Activated naive CD4-positive, alpha-beta T cell treated with anti-CD3 and anti-CD28 coated beads, Interleukin-2, amount 10 ng/mL, durations not matched to agents 7 days and 5 days (primary cell): ENCODE measurements at regions not wholly inside any gene's neighbourhood (a gene's known extent, or its start where the extent isn't known, plus 50 kb on each side); places are given as distances from the start of the nearest gene placed in this dataset.

Experiments used
- CTCF ChIA-PET: fragments of 350-600 bp; sonication (Branson Sonifier 250); formaldehyde crosslinking; loops from one replicate; lab custom pipeline; 2021; ENCODE audit warnings: antibody characterized with exemption; lab: Charles Lee
- DNase-seq: peaks from one replicate; pipeline ENCODE4 v3.0.0-alpha.2; 2020
- H3K27ac Mint-ChIP-seq: one replicate; pipeline ENCODE4 v1.8.0; 2021; ENCODE audit warnings: mild to moderate bottlenecking, moderate library complexity, mixed read lengths
- H3K27me3 Mint-ChIP-seq: one replicate; pipeline ENCODE4 v1.8.0; 2021; ENCODE audit warnings: mild to moderate bottlenecking, mixed read lengths
- H3K36me3 Mint-ChIP-seq: one replicate; pipeline ENCODE4 v1.8.0; 2021; ENCODE audit warnings: mixed read lengths
- H3K4me1 Mint-ChIP-seq: one replicate; pipeline ENCODE4 v1.8.0; 2021; ENCODE audit warnings: mixed read lengths
- H3K4me3 Mint-ChIP-seq: one replicate; pipeline ENCODE4 v1.8.0; 2021; ENCODE audit warnings: mild to moderate bottlenecking, moderate library complexity, mixed read lengths
- H3K9me3 Mint-ChIP-seq: one replicate; pipeline ENCODE4 v1.8.0; 2021; ENCODE audit warnings: mixed read lengths

DNA sequence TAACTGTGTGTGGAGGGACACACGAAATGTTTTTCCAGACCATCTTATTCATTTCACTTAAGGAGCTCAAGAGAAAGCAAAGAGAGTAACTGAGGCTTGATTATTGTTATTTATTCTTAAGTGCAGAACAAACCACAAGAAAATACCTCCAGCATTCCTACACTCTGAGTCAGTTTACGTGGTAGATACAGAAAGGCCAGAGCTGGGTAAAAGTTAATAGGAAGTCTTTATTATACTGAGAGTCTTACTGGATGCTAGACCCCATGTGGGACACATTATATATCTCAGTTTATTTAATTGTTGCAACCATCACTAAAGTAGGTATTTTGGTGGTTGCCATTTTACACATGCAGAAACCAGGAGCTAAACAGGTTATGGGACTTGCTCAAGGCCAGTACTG is 261.4 kb upstream of the POU2AF2 start:
- H3K4me3 Mint-ChIP-seq: no peak overlapping the region
- H3K27me3 Mint-ChIP-seq: no peaks in the 10 kb centered on the region
- no peaks in the 10 kb centered on the region for H3K36me3 Mint-ChIP-seq
- no peak overlapping the region for H3K27ac Mint-ChIP-seq
- H3K9me3 Mint-ChIP-seq: no peaks in the 10 kb centered on the region
- H3K4me1 Mint-ChIP-seq: no peaks in the 10 kb centered on the region
- DNase-seq: no peak
- CTCF ChIA-PET: no interaction called here

- no peak overlapping the region for H3K27ac Mint-ChIP-seq
Observed at GRCh38 chr11:110982214-110982613, 263.3 kb upstream of the POU2AF2 start.

GRCh38 chr11:110979696-110980095 is 265.8 kb upstream of the POU2AF2 start:
- Mint-ChIP-seq H3K9me3 (no peaks in the 10 kb centered on the region), H3K27me3 (no peaks in the 10 kb centered on the region), H3K4me3 (no peak overlapping the region), H3K36me3 (no peaks in the 10 kb centered on the region), H3K27ac (no peak overlapping the region), H3K4me1 (no peaks in the 10 kb centered on the region)
- DNase-seq: no peak
- CTCF ChIA-PET: no interaction called here

More at GRCh38 chr11:110982214-110982613, 263.3 kb upstream of the POU2AF2 start:
- Mint-ChIP-seq H3K4me1 (no peaks in the 10 kb centered on the region), H3K36me3 (no peaks in the 10 kb centered on the region), H3K9me3 (no peaks in the 10 kb centered on the region), H3K4me3 (no peak overlapping the region), H3K27me3 (no peaks in the 10 kb centered on the region)
- CTCF ChIA-PET: no interaction called here
- DNase-seq: no peak

DNA sequence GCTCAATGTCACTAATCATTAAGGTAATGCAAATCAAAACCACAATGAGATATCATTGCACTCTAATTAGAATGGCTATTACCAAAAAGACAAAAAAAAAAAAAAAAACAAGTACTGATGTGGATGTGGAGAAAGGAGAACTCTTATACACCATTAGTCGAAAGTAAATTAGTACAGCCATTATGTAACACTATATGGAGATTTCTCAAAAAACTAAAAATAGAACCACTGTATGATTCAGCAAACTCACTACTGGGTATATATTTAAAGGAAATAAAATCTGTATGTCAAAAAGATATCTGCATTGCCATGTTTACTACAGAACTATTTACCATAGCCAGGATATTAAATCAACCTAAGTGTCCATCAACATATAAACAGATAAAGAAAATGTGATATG is 265.4 kb upstream of the ARHGAP20 start:
- H3K36me3 Mint-ChIP-seq: no peaks in the 10 kb centered on the region
- CTCF ChIA-PET: no interaction called here
- no peaks in the 10 kb centered on the region for H3K9me3 Mint-ChIP-seq
- H3K4me3 Mint-ChIP-seq: no peak overlapping the region
- H3K4me1 Mint-ChIP-seq: no peaks in the 10 kb centered on the region
- H3K27ac Mint-ChIP-seq: no peak overlapping the region
- H3K27me3 Mint-ChIP-seq: no peaks in the 10 kb centered on the region
- DNase-seq: no peak

- Mint-ChIP-seq H3K36me3 (no peaks in the 10 kb centered on the region), H3K27ac (no peak overlapping the region), H3K9me3 (no peaks in the 10 kb centered on the region), H3K4me3 (no peak overlapping the region), H3K27me3 (no peaks in the 10 kb centered on the region), H3K4me1 (no peaks in the 10 kb centered on the region)
- no peak for DNase-seq
- CTCF ChIA-PET: no interaction called here
Observed at GRCh38 chr11:110974731-110975130, 262.5 kb upstream of the ARHGAP20 start.

DNA sequence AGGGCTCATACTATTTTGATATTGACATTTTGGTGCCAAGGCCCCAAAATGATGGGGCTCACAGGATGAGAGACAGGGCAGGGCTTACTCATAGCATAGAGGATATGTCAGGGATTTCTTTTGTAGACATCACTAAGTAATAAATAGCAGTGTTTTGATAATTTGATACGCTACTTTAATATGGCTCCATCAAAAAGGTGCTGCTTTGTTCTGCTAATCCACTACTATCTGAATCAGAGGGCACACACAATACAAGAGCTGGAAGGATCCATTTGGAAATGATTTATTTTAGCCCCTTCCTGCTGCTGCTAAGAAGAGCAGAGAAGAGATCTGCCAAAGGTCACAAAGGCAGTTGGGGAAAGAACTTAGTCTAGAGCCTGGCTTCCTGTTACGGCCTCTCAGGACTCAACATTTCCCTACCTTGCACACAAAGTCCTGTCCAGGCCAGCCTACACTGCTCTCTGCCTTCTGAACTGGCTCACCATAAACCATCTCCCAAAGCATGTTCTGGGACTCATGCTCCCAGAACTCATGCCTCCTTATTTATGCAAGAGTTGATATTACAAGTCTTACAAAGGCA is 261.3 kb upstream of the ARHGAP20 start:
- DNase-seq: no peak
- Mint-ChIP-seq H3K4me3 (no peak overlapping the region), H3K27ac (no peak overlapping the region), H3K27me3 (no peaks in the 10 kb centered on the region), H3K36me3 (no peaks in the 10 kb centered on the region), H3K4me1 (no peaks in the 10 kb centered on the region), H3K9me3 (no peaks in the 10 kb centered on the region)
- CTCF ChIA-PET: no interaction called here

DNA sequence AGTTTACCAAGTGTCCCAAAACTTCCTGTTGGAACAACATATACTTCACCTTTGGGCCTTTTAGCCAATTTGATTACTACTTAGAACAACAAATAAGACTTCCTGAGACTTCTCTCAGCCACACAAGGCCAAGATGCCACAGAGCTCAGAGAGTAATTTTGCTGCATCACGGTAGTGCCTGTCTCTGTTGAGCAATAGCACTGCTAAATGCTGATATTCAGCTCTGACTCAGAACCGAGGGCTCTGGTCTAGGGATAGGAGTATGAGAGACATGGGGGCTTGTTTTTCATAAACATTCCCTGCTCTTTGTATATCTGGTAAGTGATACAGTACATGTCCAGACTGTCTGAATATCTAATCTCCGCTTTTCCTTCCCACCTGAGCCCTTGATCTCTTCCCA is 260.4 kb upstream of the ARHGAP20 start:
- Mint-ChIP-seq H3K4me1 (no peaks in the 10 kb centered on the region), H3K27me3 (no peaks in the 10 kb centered on the region), H3K4me3 (no peak overlapping the region), H3K27ac (no peak overlapping the region), H3K9me3 (no peaks in the 10 kb centered on the region), H3K36me3 (no peaks in the 10 kb centered on the region)
- DNase-seq: no peak
- CTCF ChIA-PET: interaction anchor here (0.6 kb wide), 1 partner anchor 260 kb away, joined by 3 read pairs; no protein-coding TSS in a partner anchor

DNA sequence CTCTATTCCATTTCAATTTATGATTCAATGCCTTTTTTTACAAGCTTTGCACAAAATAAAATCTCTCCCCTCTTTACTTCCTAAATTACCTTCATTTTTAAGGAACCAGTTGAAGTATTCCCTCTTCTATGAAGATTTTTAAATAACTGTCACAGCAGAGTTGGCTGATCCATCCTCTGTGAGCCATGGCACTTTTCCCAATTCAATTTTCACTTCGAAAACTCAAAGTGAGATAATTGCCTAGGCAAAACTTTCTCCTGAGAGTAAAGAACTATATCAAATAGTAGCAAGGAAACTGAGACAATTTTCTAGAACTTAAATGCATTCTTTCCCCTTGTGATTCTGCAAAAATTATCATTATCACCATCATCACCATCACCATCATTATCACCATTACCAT is 259.9 kb upstream of the ARHGAP20 start:
- Mint-ChIP-seq H3K27ac (no peak overlapping the region), H3K36me3 (no peaks in the 10 kb centered on the region), H3K4me1 (no peaks in the 10 kb centered on the region), H3K4me3 (no peak overlapping the region), H3K9me3 (no peaks in the 10 kb centered on the region), H3K27me3 (no peaks in the 10 kb centered on the region)
- CTCF ChIA-PET: interaction anchor here (0.6 kb wide), 1 partner anchor 259 kb away, joined by 3 read pairs; no protein-coding TSS in a partner anchor
- no peak for DNase-seq

GRCh38 chr11:110971140-110971539 is 258.9 kb upstream of the ARHGAP20 start:
- no peak overlapping the region for H3K27ac Mint-ChIP-seq
- H3K4me3 Mint-ChIP-seq: no peak overlapping the region
- H3K36me3 Mint-ChIP-seq: no peaks in the 10 kb centered on the region
- no peaks in the 10 kb centered on the region for H3K27me3 Mint-ChIP-seq
- no peaks in the 10 kb centered on the region for H3K9me3 Mint-ChIP-seq
- DNase-seq: no peak
- CTCF ChIA-PET: no interaction called here
- H3K4me1 Mint-ChIP-seq: no peaks in the 10 kb centered on the region

DNA sequence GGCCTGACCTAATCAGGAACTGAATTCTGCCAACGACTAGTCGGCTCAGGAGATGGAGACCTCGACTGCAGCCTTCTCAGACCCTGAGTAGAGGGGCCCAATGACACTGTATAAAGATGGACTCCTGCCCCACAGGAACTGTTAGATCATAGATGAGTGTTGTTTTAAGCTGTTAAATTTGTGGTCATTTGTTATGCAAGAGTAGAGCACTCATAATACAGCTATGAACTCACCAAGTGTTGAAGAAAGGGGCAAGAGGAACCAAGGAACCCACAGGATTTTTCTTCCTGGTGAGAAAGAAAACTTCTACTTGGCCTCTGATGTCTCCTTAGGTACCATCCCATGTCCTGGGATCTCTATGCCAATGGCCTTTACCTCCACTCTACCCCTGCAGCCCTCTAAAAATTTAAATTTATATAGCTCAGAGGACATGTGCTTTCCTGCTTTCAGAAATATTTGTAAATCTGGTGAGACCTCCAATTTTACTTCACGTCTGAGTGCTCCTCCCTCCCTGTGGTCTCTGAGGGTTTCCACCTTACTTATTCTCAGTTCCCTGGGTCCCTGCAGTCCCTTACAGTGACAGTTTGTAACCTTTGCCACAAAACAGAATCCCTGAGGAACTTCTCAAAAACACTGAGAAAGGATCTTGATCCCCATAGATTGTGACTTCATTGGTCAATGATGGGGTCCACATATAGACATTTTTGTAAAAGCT is 256.3 kb upstream of the ARHGAP20 start:
- CTCF ChIA-PET: no interaction called here
- H3K9me3 Mint-ChIP-seq: no peaks in the 10 kb centered on the region
- no peak for DNase-seq

GRCh38 chr11:110966131-110966530 is 253.9 kb upstream of the ARHGAP20 start:
- Mint-ChIP-seq H3K36me3 (no peaks in the 10 kb centered on the region), H3K27me3 (no peaks in the 10 kb centered on the region), H3K4me1 (no peaks in the 10 kb centered on the region), H3K9me3 (no peaks in the 10 kb centered on the region), H3K27ac (no peak overlapping the region), H3K4me3 (no peak overlapping the region)
- DNase-seq: no peak
- CTCF ChIA-PET: no interaction called here

More for the DNA sequence above, 256.3 kb upstream of the ARHGAP20 start:
- H3K27me3 Mint-ChIP-seq: no peaks in the 10 kb centered on the region
- H3K27ac Mint-ChIP-seq: no peak overlapping the region
- no peak overlapping the region for H3K4me3 Mint-ChIP-seq
- no peaks in the 10 kb centered on the region for H3K4me1 Mint-ChIP-seq
- no peaks in the 10 kb centered on the region for H3K36me3 Mint-ChIP-seq

- no peak overlapping the region for H3K27ac Mint-ChIP-seq
- no peaks in the 10 kb centered on the region for H3K36me3 Mint-ChIP-seq
- H3K4me1 Mint-ChIP-seq: no peaks in the 10 kb centered on the region
- DNase-seq: no peak
- H3K27me3 Mint-ChIP-seq: no peaks in the 10 kb centered on the region
- no peaks in the 10 kb centered on the region for H3K9me3 Mint-ChIP-seq
- CTCF ChIA-PET: interaction anchor here (1.1 kb wide), 1 partner anchor 10 kb away, joined by 3 read pairs; no protein-coding TSS in a partner anchor
- H3K4me3 Mint-ChIP-seq: no peak overlapping the region
Observed at GRCh38 chr11:110962921-110963320, 250.7 kb upstream of the ARHGAP20 start.

- no peak for DNase-seq
- Mint-ChIP-seq H3K27ac (no peak overlapping the region), H3K27me3 (no peaks in the 10 kb centered on the region), H3K36me3 (no peaks in the 10 kb centered on the region), H3K4me1 (no peaks in the 10 kb centered on the region), H3K4me3 (no peak overlapping the region), H3K9me3 (no peaks in the 10 kb centered on the region)
- CTCF ChIA-PET: no interaction called here
Observed at GRCh38 chr11:110960167-110960566, 247.9 kb upstream of the ARHGAP20 start.

GRCh38 chr11:110958216-110958615 is 246.0 kb upstream of the ARHGAP20 start:
- Mint-ChIP-seq H3K27ac (no peak overlapping the region), H3K4me3 (no peak overlapping the region), H3K36me3 (no peaks in the 10 kb centered on the region), H3K27me3 (no peaks in the 10 kb centered on the region), H3K9me3 (no peaks in the 10 kb centered on the region), H3K4me1 (no peaks in the 10 kb centered on the region)
- no peak for DNase-seq
- CTCF ChIA-PET: no interaction called here

- CTCF ChIA-PET: no interaction called here
- Mint-ChIP-seq H3K36me3 (no peaks in the 10 kb centered on the region), H3K4me3 (no peak overlapping the region), H3K27ac (no peak overlapping the region), H3K4me1 (no peaks in the 10 kb centered on the region), H3K9me3 (no peaks in the 10 kb centered on the region), H3K27me3 (no peaks in the 10 kb centered on the region)
- DNase-seq: no peak
Observed at GRCh38 chr11:110955776-110956175, 243.5 kb upstream of the ARHGAP20 start.
